CD4-positive, alpha-beta memory T cell (primary cell): ENCODE measurements at regions not wholly inside any gene's neighbourhood (a gene's known extent, or its start where the extent isn't known, plus 50 kb on each side); places are given as distances from the start of the nearest gene placed in this dataset.
"Not testable (repeated sequence)": the region's sequence is repeated elsewhere in the genome, so short reads cannot be mapped to it uniquely, and the experiment has no call there.

ENCODE experiments used
- CTCF ChIA-PET: fragments of 350-600 bp; sonication (Branson Sonifier 250); formaldehyde crosslinking; loops from one replicate; lab custom pipeline; 2021; ENCODE audit warnings: inconsistent platforms; ENCODE audit not compliant: partially characterized antibody; lab: Charles Lee
- POLR2A ChIA-PET: fragments of 350-600 bp; sonication (Branson Sonifier 250); formaldehyde crosslinking; loops from one replicate; lab custom pipeline; 2021; ENCODE audit not compliant: partially characterized antibody; lab: Charles Lee
- DNase-seq, 5 donors: peaks; one replicate each; pipeline versions ENCODE4 v3.0.0 to v3.0.0-alpha.2; 2020 to 2022; ENCODE audit warnings: mixed read lengths in 1 of 5
- H3K27ac ChIP-seq: one replicate; pipeline ENCODE4 v1.7.0; 2013; ENCODE audit warnings: low read depth, low read length
- H3K27me3 ChIP-seq: 2 replicates; pipeline ENCODE4 v1.7.0; 2013; ENCODE audit warnings: mild to moderate bottlenecking, low read length, moderate library complexity; ENCODE audit not compliant: insufficient read depth
- H3K36me3 ChIP-seq: 2 replicates; pipeline ENCODE4 v1.7.0; 2013; ENCODE audit warnings: mild to moderate bottlenecking, low read length, moderate library complexity; ENCODE audit not compliant: insufficient read depth
- H3K4me1 ChIP-seq: 2 replicates; pipeline ENCODE4 v1.7.0; 2013; ENCODE audit warnings: mild to moderate bottlenecking, low read length, moderate library complexity; ENCODE audit not compliant: insufficient read depth
- H3K4me3 ChIP-seq, 2 donors: one replicate each; pipeline ENCODE4 v1.7.0; 2013; ENCODE audit warnings: low read length in 2 of 2, mild to moderate bottlenecking in 1 of 2
- H3K9me3 ChIP-seq, 2 donors: one replicate each; pipeline ENCODE4 v1.7.0; 2013; ENCODE audit warnings: low read length in 2 of 2, control low read depth in 1 of 2; ENCODE audit not compliant: control insufficient read depth in 1 of 2
- H3K27ac Mint-ChIP-seq, 7 donors: one replicate each; pipeline ENCODE4 v1.8.0; 2020 to 2021; ENCODE audit warnings: mixed read lengths in 7 of 7, mild to moderate bottlenecking in 6 of 7, inconsistent platforms in 3 of 7, moderate library complexity in 3 of 7
- H3K27me3 Mint-ChIP-seq, 2 donors: one replicate each; pipeline ENCODE4 v1.8.0; 2020 to 2021; ENCODE audit warnings: mixed read lengths in 2 of 2
- H3K36me3 Mint-ChIP-seq, 2 donors: one replicate each; pipeline ENCODE4 v1.8.0; 2020 to 2021; ENCODE audit warnings: mixed read lengths in 2 of 2, inconsistent platforms in 1 of 2, mild to moderate bottlenecking in 1 of 2
- H3K4me1 Mint-ChIP-seq, 4 donors: one replicate each; pipeline ENCODE4 v1.8.0; 2020 to 2021; ENCODE audit warnings: mixed read lengths in 4 of 4, mild to moderate bottlenecking in 1 of 4
- H3K4me3 Mint-ChIP-seq, 8 donors: one replicate each; pipeline ENCODE4 v1.8.0; 2020 to 2021; ENCODE audit warnings: mixed read lengths in 8 of 8, mild to moderate bottlenecking in 7 of 8, moderate library complexity in 6 of 8, inconsistent platforms in 3 of 8
- H3K9me3 Mint-ChIP-seq, 8 donors: one replicate each; pipeline ENCODE4 v1.8.0; 2020 to 2021; ENCODE audit warnings: mixed read lengths in 8 of 8, mild to moderate bottlenecking in 5 of 8, inconsistent platforms in 3 of 8, moderate library complexity in 1 of 8
- intact Hi-C: fragments of 100-400 bp; cut with micrococcal nuclease; formaldehyde crosslinking; loops from one replicate; pipeline ENCODE4 v1.15.1; 2023

GRCh38 chr3:177852001-177852807 is 654.9 kb upstream of the TBL1XR1 start:
- Histone ChIP-seq H3K4me3 (no peak overlapping the region), H3K27ac (no peak overlapping the region), H3K36me3 (no peaks in the 10 kb centered on the region), H3K4me1 (no peaks in the 10 kb centered on the region), H3K27me3 (no peaks in the 10 kb centered on the region), H3K9me3 (no peaks in the 10 kb centered on the region)
- no peak overlapping the region for H3K4me3 Mint-ChIP-seq
- intact Hi-C loops, result no loop called here
- H3K36me3 Mint-ChIP-seq, result no peaks in the 10 kb centered on the region
- H3K27me3 Mint-ChIP-seq, result no peaks in the 10 kb centered on the region
- H3K4me1 Mint-ChIP-seq, result no peaks in the 10 kb centered on the region
- no peak overlapping the region for H3K27ac Mint-ChIP-seq
- DNase-seq, result no peak
- POLR2A ChIA-PET, result no interaction called here
- CTCF ChIA-PET, result no interaction called here
- H3K9me3 Mint-ChIP-seq, result peaks cover 0 to 3% (median 0%) of the 10 kb centered on the region in 8 donors

DNA sequence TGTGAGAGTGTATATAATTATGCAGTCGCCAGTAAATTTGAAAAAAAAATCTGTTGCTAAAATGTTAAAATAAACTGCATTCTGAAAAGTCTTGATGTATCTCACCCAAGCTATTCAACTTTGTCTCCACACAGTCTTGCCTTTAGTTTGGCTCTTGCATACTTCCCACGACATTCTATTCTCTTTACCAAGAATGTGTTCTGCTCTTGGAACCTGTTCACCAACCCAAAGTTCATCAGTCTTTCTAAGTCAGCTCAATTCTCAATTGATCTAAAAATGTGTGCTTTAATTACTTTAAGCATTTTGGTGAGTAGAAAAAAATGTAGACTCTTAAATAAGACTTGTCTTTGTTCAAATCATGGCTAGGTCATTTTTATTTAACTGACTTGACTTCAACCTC is 657.7 kb upstream of the TBL1XR1 start:
- Mint-ChIP-seq H3K9me3 (peaks cover 0 to 6% (median 3%) of the 10 kb centered on the region in 8 donors), H3K27me3 (peaks cover 0 to 5% of the 10 kb centered on the region in 2 donors), H3K27ac (no peak overlapping the region), H3K4me1 (no peaks in the 10 kb centered on the region), H3K36me3 (peaks cover 0 to 5% of the 10 kb centered on the region in 2 donors), H3K4me3 (no peak overlapping the region)
- no peaks in the 10 kb centered on the region for H3K27me3 ChIP-seq
- intact Hi-C loops, result no loop called here
- H3K4me3 ChIP-seq, result no peak overlapping the region
- CTCF ChIA-PET, result interaction anchor here (0.5 kb wide), 1 partner anchor 148 kb away, joined by 3 read pairs; no protein-coding TSS in a partner anchor
- no peak overlapping the region for H3K27ac ChIP-seq
- H3K36me3 ChIP-seq, result no peaks in the 10 kb centered on the region
- H3K4me1 ChIP-seq, result no peaks in the 10 kb centered on the region
- no peak for DNase-seq
- POLR2A ChIA-PET, result no interaction called here
- no peaks in the 10 kb centered on the region for H3K9me3 ChIP-seq

DNA sequence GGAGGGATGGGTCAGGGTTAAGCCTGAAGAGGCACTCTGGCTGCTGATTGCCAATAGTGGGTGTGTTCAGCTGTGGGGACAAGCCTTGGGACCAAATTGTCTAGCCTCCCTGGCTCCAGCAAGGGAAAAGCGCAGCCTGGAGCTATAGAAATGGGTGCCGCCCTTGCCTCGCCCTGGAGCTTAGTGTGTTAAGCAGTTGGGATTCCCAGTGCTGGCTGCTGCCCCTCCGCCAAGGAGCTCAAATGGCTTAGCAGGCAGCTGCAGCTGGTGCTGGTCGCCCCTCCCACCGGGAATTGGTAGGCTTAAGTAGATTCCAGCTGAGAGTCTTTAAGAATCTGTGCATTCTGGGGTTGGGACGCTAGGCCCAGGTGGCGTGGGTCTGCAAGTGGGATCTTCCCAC is 662.9 kb upstream of the TBL1XR1 start:
- CTCF ChIA-PET, result no interaction called here

GRCh38 chr3:177862962-177863491 is 665.7 kb upstream of the TBL1XR1 start:
- Mint-ChIP-seq H3K27ac (no peak overlapping the region), H3K36me3 (peaks cover 4 to 14% of the 10 kb centered on the region in 2 donors), H3K27me3 (peaks cover 0 to 3% of the 10 kb centered on the region in 2 donors), H3K9me3 (peaks cover 0 to 46% (median 37%) of the 10 kb centered on the region in 8 donors), H3K4me3 (no peak overlapping the region), H3K4me1 (no peaks in the 10 kb centered on the region)
- H3K27me3 ChIP-seq, result no peaks in the 10 kb centered on the region
- CTCF ChIA-PET, result no interaction called here
- intact Hi-C loops, result no loop called here
- POLR2A ChIA-PET, result no interaction called here
- H3K4me3 ChIP-seq, result no peak overlapping the region
- no peaks in the 10 kb centered on the region for H3K9me3 ChIP-seq
- no peaks in the 10 kb centered on the region for H3K36me3 ChIP-seq
- DNase-seq, result no peak
- H3K4me1 ChIP-seq, result no peaks in the 10 kb centered on the region
- no peak overlapping the region for H3K27ac ChIP-seq

More for the DNA sequence above, 662.9 kb upstream of the TBL1XR1 start:
- no peaks in the 10 kb centered on the region for H3K4me1 Mint-ChIP-seq
- no peak overlapping the region for H3K4me3 Mint-ChIP-seq
- no peaks in the 10 kb centered on the region for H3K36me3 ChIP-seq
- H3K27ac ChIP-seq, result no peak overlapping the region
- H3K4me3 ChIP-seq, result no peak overlapping the region
- peaks cover 0 to 5% of the 10 kb centered on the region in 2 donors for H3K27me3 Mint-ChIP-seq
- intact Hi-C loops, result no loop called here
- POLR2A ChIA-PET, result no interaction called here
- H3K36me3 Mint-ChIP-seq, result peaks cover 2 to 9% of the 10 kb centered on the region in 2 donors
- DNase-seq, result no peak
- no peaks in the 10 kb centered on the region for H3K9me3 ChIP-seq
- no peaks in the 10 kb centered on the region for H3K27me3 ChIP-seq
- peaks cover 6 to 32% (median 25%) of the 10 kb centered on the region in 8 donors for H3K9me3 Mint-ChIP-seq
- no peaks in the 10 kb centered on the region for H3K4me1 ChIP-seq
- H3K27ac Mint-ChIP-seq, result no peak overlapping the region

DNA sequence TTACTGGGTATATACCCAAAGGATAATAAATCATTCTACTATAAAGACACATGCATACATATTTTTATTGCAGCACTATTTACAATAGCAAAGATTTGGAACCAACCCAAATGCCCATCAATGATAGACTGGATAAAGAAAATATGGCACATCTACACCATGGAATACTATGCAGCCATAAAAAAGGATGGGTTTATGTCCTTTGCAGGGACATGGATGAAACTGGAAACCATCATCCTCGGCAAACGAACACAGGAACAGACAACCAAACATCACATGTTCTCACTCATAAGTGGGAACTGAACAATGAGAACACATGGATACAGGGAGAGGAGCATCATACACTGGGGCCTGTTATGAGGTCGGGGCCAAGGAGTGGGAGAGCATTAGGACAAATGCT is 665.0 kb upstream of the KCNMB2 start:
- H3K4me3 ChIP-seq, POLR2A ChIA-PET, H3K36me3 ChIP-seq, H3K9me3 ChIP-seq, H3K27ac Mint-ChIP-seq, DNase-seq, H3K36me3 Mint-ChIP-seq, H3K4me3 Mint-ChIP-seq, H3K27me3 Mint-ChIP-seq, H3K27me3 ChIP-seq, H3K4me1 ChIP-seq, H3K27ac ChIP-seq, intact Hi-C loops, CTCF ChIA-PET: not testable (repeated sequence)
- Mint-ChIP-seq H3K4me1 (peaks cover 0 to 11% (median 9%) of the 10 kb centered on the region in 4 donors), H3K9me3 (peaks cover 0 to 36% (median 27%) of the 10 kb centered on the region in 8 donors)

- CTCF ChIA-PET, result no interaction called here
- DNase-seq, result no peak
Measured at GRCh38 chr3:177878192-177878591, 658.0 kb upstream of the KCNMB2 start.

DNA sequence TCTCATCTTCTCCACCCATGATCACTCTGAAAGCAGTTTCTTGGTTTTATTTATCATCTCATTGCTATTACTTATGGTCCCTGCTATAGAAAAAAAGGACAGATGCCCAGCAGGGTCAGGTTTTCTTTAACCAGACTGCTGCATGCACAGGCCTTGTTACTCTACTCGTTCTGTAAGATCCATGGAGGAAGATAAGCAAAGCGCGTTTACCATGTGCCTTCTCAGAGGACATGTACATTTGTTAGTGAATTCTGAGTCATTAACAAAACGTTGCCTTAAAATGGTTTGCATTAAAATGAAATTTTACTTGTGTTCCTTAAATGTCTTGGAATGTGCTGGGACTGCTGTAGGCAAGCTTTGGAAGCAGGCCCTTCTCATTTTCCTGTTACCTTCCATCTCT is 657.3 kb upstream of the KCNMB2 start:
- Histone ChIP-seq H3K4me1 (no peaks in the 10 kb centered on the region), H3K27ac (no peak overlapping the region), H3K36me3 (no peaks in the 10 kb centered on the region), H3K27me3 (no peaks in the 10 kb centered on the region), H3K9me3 (no peaks in the 10 kb centered on the region), H3K4me3 (no peak overlapping the region)
- Mint-ChIP-seq H3K4me3 (no peak overlapping the region), H3K4me1 (peaks cover 7 to 17% (median 12%) of the 10 kb centered on the region in 4 donors), H3K9me3 (no peaks in the 10 kb centered on the region), H3K27me3 (peaks cover 0 to 1% of the 10 kb centered on the region in 2 donors), H3K36me3 (no peaks in the 10 kb centered on the region), H3K27ac (no peak overlapping the region)
- ChIA-PET CTCF (no interaction called here), POLR2A (no interaction called here)
- intact Hi-C loops, result no loop called here
- no peak for DNase-seq

More at GRCh38 chr3:177878192-177878591, 658.0 kb upstream of the KCNMB2 start:
- POLR2A ChIA-PET, result no interaction called here
- Histone ChIP-seq H3K36me3 (no peaks in the 10 kb centered on the region), H3K27ac (no peak overlapping the region), H3K9me3 (no peaks in the 10 kb centered on the region), H3K4me1 (no peaks in the 10 kb centered on the region), H3K4me3 (no peak overlapping the region), H3K27me3 (no peaks in the 10 kb centered on the region)
- Mint-ChIP-seq H3K4me3 (no peak overlapping the region), H3K27ac (no peak overlapping the region), H3K36me3 (no peaks in the 10 kb centered on the region), H3K27me3 (no peaks in the 10 kb centered on the region), H3K9me3 (no peaks in the 10 kb centered on the region), H3K4me1 (peaks cover 4 to 13% (median 11%) of the 10 kb centered on the region in 4 donors)
- intact Hi-C loops, result no loop called here
